Body of pancreas (tissue), 4 donors: ENCODE measurements at regions not wholly inside any gene's neighbourhood (a gene's known extent, or its start where the extent isn't known, plus 50 kb on each side); places are given as distances from the start of the nearest gene placed in this dataset.

Experiments
- ATAC-seq: fragments of 150-250 bp; one replicate; pipeline ENCODE4 v1.9.1; 2016
- DNase-seq, 4 donors: peaks; one replicate each; pipeline ENCODE4 v3.0.0-alpha.2; 2019
- H3K27ac ChIP-seq, 4 donors: fragments of 200-600 bp; sonication (generic); 1 replicate in 3 of 4; 2 replicates in 1 of 4; pipeline versions ENCODE4 v1.5.1 to v1.6.1; 2016 to 2019; ENCODE audit warnings: mild to moderate bottlenecking in 1 of 4, mixed read lengths in 1 of 4, moderate library complexity in 1 of 4
- H3K27me3 ChIP-seq, 2 donors: fragments of 200-600 bp; sonication (generic); one replicate each; pipeline ENCODE4 v1.6.0; 2016; ENCODE audit warnings: mild to moderate bottlenecking in 1 of 2
- H3K36me3 ChIP-seq, 2 donors: fragments of 200-600 bp; sonication (generic); replicated peaks in 1 of 2; 2 replicates each; pipeline ENCODE4 v1.5.1; 2016; ENCODE audit warnings: low read depth in 2 of 2; ENCODE audit not compliant: insufficient read depth in 1 of 2
- H3K4me1 ChIP-seq: fragments of 200-600 bp; sonication (generic); one replicate; pipeline ENCODE4 v1.6.0; 2016
- H3K4me3 ChIP-seq, 2 donors: fragments of 200-600 bp; sonication (generic); 1 replicate in 1 of 2; 2 replicates in 1 of 2; pipeline ENCODE4 v1.5.1; 2016 to 2019
- H3K9me3 ChIP-seq, 3 donors: fragments of 200-600 bp; sonication (generic); 1 replicate in 2 of 3; 2 replicates in 1 of 3; pipeline ENCODE4 v1.5.1; 2016
- POLR2A ChIP-seq, 3 donors: fragments of 450-650 bp; IDR thresholded peaks; one replicate each; pipeline ENCODE4 v1.6.1; 2016; ENCODE audit warnings: antibody characterized with exemption in 3 of 3, mild to moderate bottlenecking in 2 of 3
- WGBS, 2 donors: methylation state at CpG; one replicate each; pipeline ENCODE4 v1.1.5; 2017; 5-methylcytosine and 5-hydroxymethylcytosine counted together
- intact Hi-C: fragments of 100-400 bp; cut with DNase I; formaldehyde crosslinking; loops from one replicate; pipeline ENCODE4 v1.15.1; 2023
- TF ChIP-seq, protein P1 (sequence below), 7 experiments: fragments of 450-650 bp in 4 of 7; fragments of 200-600 bp in 3 of 7; sonication (generic) in 3 of 7; IDR thresholded peaks; one replicate each; pipeline ENCODE4 v1.5.1; 2016 to 2019; ENCODE audit warnings: antibody characterized with exemption in 7 of 7

DNA sequence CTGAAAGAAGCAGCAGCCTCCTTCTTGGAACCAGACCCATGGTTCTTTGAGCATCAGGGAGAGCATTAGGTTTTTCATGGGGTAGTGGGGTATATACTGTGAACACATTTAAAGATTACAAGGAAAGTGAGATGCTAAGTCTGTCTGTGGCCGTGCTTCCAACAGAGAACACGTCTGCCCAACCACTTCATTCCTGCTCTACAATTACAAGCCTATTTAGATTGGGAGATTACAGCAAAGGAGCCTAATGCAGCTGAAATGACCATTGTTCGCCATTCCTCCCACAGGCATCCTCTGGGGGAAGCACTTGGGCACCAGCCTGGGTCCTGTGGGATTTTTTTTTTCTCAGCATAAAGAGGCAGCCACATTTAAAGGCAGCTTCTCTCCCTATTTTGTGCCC lies 536.4 kb downstream of the XPNPEP1 start:
- Histone ChIP-seq H3K4me1 (no peaks in the 10 kb centered on the region), H3K9me3 (no peaks in the 10 kb centered on the region), H3K27ac (no peak overlapping the region), H3K4me3 (no peak overlapping the region), H3K36me3 (no peaks in the 10 kb centered on the region), H3K27me3 (no peaks in the 10 kb centered on the region)
- DNase-seq (no peak), ATAC-seq (no peak)
- intact Hi-C loops, result no loop called here
- TF ChIP-seq, protein P1, sequence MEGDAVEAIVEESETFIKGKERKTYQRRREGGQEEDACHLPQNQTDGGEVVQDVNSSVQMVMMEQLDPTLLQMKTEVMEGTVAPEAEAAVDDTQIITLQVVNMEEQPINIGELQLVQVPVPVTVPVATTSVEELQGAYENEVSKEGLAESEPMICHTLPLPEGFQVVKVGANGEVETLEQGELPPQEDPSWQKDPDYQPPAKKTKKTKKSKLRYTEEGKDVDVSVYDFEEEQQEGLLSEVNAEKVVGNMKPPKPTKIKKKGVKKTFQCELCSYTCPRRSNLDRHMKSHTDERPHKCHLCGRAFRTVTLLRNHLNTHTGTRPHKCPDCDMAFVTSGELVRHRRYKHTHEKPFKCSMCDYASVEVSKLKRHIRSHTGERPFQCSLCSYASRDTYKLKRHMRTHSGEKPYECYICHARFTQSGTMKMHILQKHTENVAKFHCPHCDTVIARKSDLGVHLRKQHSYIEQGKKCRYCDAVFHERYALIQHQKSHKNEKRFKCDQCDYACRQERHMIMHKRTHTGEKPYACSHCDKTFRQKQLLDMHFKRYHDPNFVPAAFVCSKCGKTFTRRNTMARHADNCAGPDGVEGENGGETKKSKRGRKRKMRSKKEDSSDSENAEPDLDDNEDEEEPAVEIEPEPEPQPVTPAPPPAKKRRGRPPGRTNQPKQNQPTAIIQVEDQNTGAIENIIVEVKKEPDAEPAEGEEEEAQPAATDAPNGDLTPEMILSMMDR (IDR thresholded peaks at IDR 0.05), result no peak
- TF ChIP-seq POLR2A (IDR thresholded peaks at IDR 0.05), result no peak
- 55 to 58% methylated on average over 3 of the region's 3 CpGs for WGBS, 2 donors

DNA sequence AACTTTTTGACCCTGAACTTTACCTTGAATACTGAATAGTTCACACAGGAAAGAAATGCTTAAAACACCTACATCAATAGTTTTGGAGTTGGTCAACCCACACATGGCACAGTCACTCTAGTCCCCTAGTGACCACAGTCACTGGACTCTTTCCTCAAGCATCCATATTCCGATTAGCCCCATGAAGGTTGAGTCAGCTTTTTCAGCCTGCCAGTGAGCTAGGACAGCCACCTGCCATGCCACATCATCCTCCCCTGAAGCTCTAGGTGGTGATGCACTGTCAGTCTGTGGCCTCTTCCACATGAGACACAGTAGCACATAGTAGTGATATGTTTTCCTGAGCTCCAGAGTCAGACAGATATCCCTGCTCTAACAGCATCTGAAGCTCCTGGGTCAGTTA lies 537.2 kb downstream of the XPNPEP1 start:
- no peak for ATAC-seq
- H3K36me3 ChIP-seq, result no peaks in the 10 kb centered on the region
- no peak overlapping the region for H3K4me3 ChIP-seq
- WGBS, 2 donors, result 73 to 83% methylated on average over 1 of the region's 1 CpG
- no peak for DNase-seq
- H3K27me3 ChIP-seq, result no peaks in the 10 kb centered on the region
- no peak for TF ChIP-seq POLR2A (IDR thresholded peaks at IDR 0.05)
- TF ChIP-seq, protein P1 (IDR thresholded peaks at IDR 0.05), result no peak
- intact Hi-C loops, result no loop called here
- no peaks in the 10 kb centered on the region for H3K9me3 ChIP-seq
- H3K4me1 ChIP-seq, result no peaks in the 10 kb centered on the region
- H3K27ac ChIP-seq, result no peak overlapping the region

DNA sequence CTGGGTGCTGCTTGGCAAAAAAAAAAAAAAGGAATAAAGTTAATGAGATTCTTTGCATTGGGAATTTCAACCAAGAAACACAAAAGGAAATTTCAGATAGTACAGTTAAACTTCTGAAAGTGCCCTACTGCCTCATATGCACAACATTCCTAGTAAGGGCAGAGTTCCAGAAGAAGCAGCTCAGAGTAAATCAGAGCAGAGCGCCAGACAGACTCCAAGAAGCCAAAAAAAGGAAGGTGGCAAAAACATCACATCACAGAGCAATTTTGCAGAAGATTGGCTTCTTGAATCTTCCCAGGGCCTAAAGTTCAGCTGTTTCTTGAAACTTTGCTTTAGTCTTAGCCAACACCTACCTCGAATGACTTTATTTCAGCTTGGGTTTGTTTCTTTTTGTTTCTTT lies 544.1 kb downstream of the XPNPEP1 start:
- DNase-seq, result no peak
- no peak for TF ChIP-seq POLR2A (IDR thresholded peaks at IDR 0.05)
- TF ChIP-seq, protein P1 (IDR thresholded peaks at IDR 0.05), result no peak
- ATAC-seq, result no peak
- no peaks in the 10 kb centered on the region for H3K4me1 ChIP-seq
- no peaks in the 10 kb centered on the region for H3K9me3 ChIP-seq
- no peaks in the 10 kb centered on the region for H3K27me3 ChIP-seq
- intact Hi-C loops, result no loop called here
- no peak overlapping the region for H3K4me3 ChIP-seq
- no peak overlapping the region for H3K27ac ChIP-seq
- no peaks in the 10 kb centered on the region for H3K36me3 ChIP-seq
- WGBS, 2 donors, result 81 to 92% methylated on average over 2 of the region's 2 CpGs

DNA sequence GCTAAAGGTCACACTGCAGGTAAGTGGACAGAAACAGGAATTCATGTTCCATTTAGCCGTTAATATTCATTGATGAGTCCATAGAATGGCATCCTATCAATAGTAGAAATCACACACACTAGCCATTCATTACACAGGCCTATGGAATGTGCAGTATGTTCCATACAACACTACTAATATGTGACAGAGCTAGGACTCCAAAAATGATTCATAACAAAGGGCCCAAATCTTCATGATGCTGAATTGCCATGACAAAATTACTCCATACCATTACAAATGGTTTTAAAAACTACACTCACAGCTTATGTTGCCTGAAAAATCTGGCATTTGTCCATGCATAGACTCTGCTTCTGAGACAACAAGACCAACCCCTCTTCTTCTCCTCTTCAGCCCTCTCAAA lies 549.1 kb downstream of the XPNPEP1 start:
- ATAC-seq (no peak), DNase-seq (no peak)
- no peaks in the 10 kb centered on the region for H3K9me3 ChIP-seq
- H3K27ac ChIP-seq, result no peak overlapping the region
- 65 to 80% methylated on average over 1 of the region's 1 CpG for WGBS, 2 donors
- intact Hi-C loops, result no loop called here
- no peak overlapping the region for H3K4me3 ChIP-seq
- TF ChIP-seq, protein P1 (IDR thresholded peaks at IDR 0.05), result no peak
- no peak for TF ChIP-seq POLR2A (IDR thresholded peaks at IDR 0.05)
- no peaks in the 10 kb centered on the region for H3K36me3 ChIP-seq
- no peaks in the 10 kb centered on the region for H3K27me3 ChIP-seq
- H3K4me1 ChIP-seq, result no peaks in the 10 kb centered on the region

DNA sequence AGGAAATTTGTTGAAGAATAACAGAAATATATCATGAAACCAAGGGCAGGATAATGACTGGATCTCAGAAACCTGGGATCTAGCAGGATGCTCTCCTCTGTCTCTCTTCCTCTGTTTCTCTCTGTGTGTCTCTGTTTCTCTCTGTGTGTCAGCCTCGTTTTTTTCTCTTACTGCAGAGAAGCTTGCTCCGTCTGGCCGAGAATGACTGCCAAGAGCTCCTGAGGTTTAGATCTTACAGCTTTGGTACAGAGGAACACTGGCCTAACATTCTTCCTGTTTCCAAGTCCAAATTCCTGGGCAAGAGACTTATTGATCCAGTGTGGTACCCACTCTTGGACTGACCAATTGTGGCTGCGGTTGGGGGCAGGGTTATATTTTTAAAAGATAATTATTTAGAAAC lies 564.0 kb downstream of the XPNPEP1 start:
- H3K4me1 ChIP-seq, result peaks cover 18% of the 10 kb centered on the region
- no peak overlapping the region for H3K4me3 ChIP-seq
- H3K36me3 ChIP-seq, result no peaks in the 10 kb centered on the region
- TF ChIP-seq, protein P1 (IDR thresholded peaks at IDR 0.05), result no peak
- TF ChIP-seq POLR2A (IDR thresholded peaks at IDR 0.05), result no peak
- no peak for DNase-seq
- 71 to 80% methylated on average over 4 of the region's 4 CpGs for WGBS, 2 donors
- H3K9me3 ChIP-seq, result no peaks in the 10 kb centered on the region
- intact Hi-C loops, result no loop called here
- no peaks in the 10 kb centered on the region for H3K27me3 ChIP-seq
- ATAC-seq, result no peak
- no peak overlapping the region for H3K27ac ChIP-seq
